Lower leg skin (tissue), 4 donors: ENCODE measurements at regions not wholly inside any gene's neighbourhood (a gene's known extent, or its start where the extent isn't known, plus 50 kb on each side); places are given as distances from the start of the nearest gene placed in this dataset.

Source experiments
- DNase-seq, 2 donors: peaks; one replicate each; pipeline ENCODE4 v3.0.0-alpha.2; 2019; ENCODE audit warnings: low spot score in 2 of 2
- H3K4me3 ChIP-seq: fragments of 200-600 bp; sonication (generic); 2 replicates; pipeline ENCODE4 v1.5.1; 2017; ENCODE audit warnings: mild to moderate bottlenecking, low read depth; ENCODE audit not compliant: poor library complexity, severe bottlenecking
- CTCF ChIP-seq, 3 donors: fragments of 450-650 bp; IDR thresholded peaks; one replicate each; pipeline ENCODE4 v1.5.1; 2016; ENCODE audit warnings: antibody characterized with exemption in 3 of 3, mild to moderate bottlenecking in 3 of 3, moderate library complexity in 2 of 3
- POLR2A ChIP-seq, 2 donors: fragments of 450-650 bp; IDR thresholded peaks; one replicate each; pipeline ENCODE4 v1.6.1; 2016 to 2017; ENCODE audit warnings: antibody characterized with exemption in 2 of 2, mild to moderate bottlenecking in 1 of 2, moderate library complexity in 1 of 2
- WGBS, 2 donors: methylation state at CpG; one replicate each; pipeline ENCODE4 v1.1.5; 2018; 5-methylcytosine and 5-hydroxymethylcytosine counted together
- intact Hi-C: fragments of 100-400 bp; cut with DNase I; formaldehyde crosslinking; loops from one replicate; pipeline ENCODE4 v1.15.0; 2023; ENCODE audit warnings: low total_unique reads

- 47 to 61% methylated on average over 2 of the region's 2 CpGs for WGBS, 2 donors
- no peak for DNase-seq
- intact Hi-C loops: no loop called here
- TF ChIP-seq POLR2A (IDR thresholded peaks at IDR 0.05): no peak
- no peak for TF ChIP-seq CTCF (IDR thresholded peaks at IDR 0.05)
- H3K4me3 ChIP-seq: no peak overlapping the region
These were observed 332.0 kb downstream of the SOX11 start for GRCh38 chr2:6024229-6024628.

- 30% methylated on average over 1 of the region's 1 CpG for WGBS, 2 donors
- TF ChIP-seq POLR2A (IDR thresholded peaks at IDR 0.05): no peak
- no peak for TF ChIP-seq CTCF (IDR thresholded peaks at IDR 0.05)
- no peak for DNase-seq
- intact Hi-C loops: no loop called here
- H3K4me3 ChIP-seq: no peak overlapping the region
These were observed 332.6 kb downstream of the SOX11 start for GRCh38 chr2:6024784-6025183.

DNA sequence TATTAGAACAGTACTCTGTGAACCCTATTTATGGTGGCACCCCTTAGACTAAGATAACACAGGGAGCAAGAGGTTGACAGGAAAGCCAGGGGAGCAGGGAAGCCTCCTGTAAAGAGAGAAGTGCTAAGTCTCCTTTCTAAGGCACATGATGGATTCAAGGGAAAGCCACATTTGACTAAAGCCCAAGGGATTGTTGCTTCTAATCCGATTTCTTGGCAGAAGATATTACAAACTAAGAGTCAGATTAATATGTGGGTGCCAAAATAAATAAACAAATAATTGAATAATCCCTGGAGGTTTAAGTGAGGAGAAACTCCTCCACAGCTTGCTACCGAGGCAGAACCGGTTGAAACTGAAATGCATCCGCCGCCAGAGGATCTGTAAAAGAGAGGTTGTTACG, 333.2 kb downstream of the SOX11 start:
- H3K4me3 ChIP-seq: no peak overlapping the region
- DNase-seq: no peak
- intact Hi-C loops: no loop called here
- TF ChIP-seq POLR2A (IDR thresholded peaks at IDR 0.05) (no peak), CTCF (IDR thresholded peaks at IDR 0.05) (no peak)
- WGBS, 2 donors: 39 to 51% methylated on average over 6 of the region's 6 CpGs

DNA sequence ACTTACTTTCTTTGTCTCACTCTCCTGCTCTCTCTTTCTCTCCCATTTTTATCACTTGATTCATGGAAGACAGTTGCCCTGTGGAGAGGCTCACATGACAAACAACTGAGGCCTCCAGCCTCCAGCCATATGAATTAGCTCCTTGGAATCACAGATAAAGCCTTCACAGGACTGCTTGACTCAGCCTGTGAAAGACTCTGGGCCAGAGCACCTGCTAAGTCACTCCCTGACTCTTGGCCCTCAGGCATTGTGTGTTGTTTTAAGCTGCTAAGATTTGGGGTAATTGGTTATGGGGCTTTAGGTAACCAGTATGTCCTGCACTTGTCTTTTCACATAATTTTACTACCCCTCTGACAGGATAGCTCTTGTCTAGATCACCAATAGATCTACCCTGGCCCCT, 334.9 kb downstream of the SOX11 start:
- intact Hi-C loops: no loop called here
- DNase-seq: no peak
- no peak for TF ChIP-seq CTCF (IDR thresholded peaks at IDR 0.05)
- TF ChIP-seq POLR2A (IDR thresholded peaks at IDR 0.05): no peak
- no peak overlapping the region for H3K4me3 ChIP-seq

DNA sequence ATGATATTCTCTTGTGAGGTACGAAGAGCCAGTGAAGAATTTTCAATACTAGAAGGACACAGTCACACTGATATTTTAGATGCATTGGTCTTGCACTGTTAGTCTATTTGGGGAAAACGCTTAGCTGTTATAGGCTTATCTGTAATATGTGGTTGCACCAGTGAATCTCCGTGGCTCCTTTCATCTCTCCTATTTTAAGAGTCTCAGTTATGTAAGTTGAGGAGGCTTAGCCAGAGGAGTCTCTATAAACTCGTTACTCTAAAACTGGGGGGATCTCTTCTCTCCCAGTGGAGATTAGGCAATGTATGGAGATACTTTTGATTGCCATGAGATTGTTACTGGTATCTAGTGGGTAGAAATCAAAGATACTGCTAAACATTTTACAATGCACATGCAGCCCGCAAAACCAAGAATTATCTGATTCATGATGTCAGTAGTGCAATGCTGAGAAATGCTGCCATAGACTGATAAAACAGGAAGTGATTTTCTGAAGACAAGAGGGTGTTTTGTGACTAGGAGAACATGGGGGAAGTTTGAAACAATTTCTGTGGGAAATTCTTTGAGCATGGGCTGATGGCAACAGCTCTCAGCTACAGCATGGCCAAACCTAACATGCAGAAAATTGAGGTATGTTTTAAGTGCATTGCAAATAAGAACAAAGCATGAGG, 339.1 kb downstream of the SOX11 start:
- TF ChIP-seq POLR2A (IDR thresholded peaks at IDR 0.05): no peak
- TF ChIP-seq CTCF (IDR thresholded peaks at IDR 0.05): no peak
- 78 to 84% methylated on average over 5 of the region's 5 CpGs for WGBS, 2 donors
- no peak for DNase-seq
- no peak overlapping the region for H3K4me3 ChIP-seq
- intact Hi-C loops: no loop called here

GRCh38 chr2:6036211-6036610, 344.0 kb downstream of the SOX11 start:
- 85 to 90% methylated on average over 4 of the region's 4 CpGs for WGBS, 2 donors
- intact Hi-C loops: no loop called here
- no peak for DNase-seq
- TF ChIP-seq POLR2A (IDR thresholded peaks at IDR 0.05) (no peak), CTCF (IDR thresholded peaks at IDR 0.05) (no peak)
- no peak overlapping the region for H3K4me3 ChIP-seq
